PC-9 (cell line): ENCODE measurements at regions not wholly inside any gene's neighbourhood (a gene's known extent, or its start where the extent isn't known, plus 50 kb on each side); places are given as distances from the start of the nearest gene placed in this dataset.

Experiments
- BruUV-seq: library from RNA; stranded (reverse); fragments of 400-500 nt; replicated peaks from 2 replicates; lab custom pipeline; 2021; lab: Mats Ljungman, UMichigan
- CTCF ChIA-PET: fragments of 300-600 bp; sonication (Branson Sonifier 250); formaldehyde crosslinking; loops from one replicate; lab custom pipeline; 2022; ENCODE audit warnings: antibody characterized with exemption; lab: Charles Lee
- POLR2A ChIA-PET: fragments of 300-600 bp; sonication (Branson Sonifier 250); formaldehyde crosslinking; loops from one replicate; lab custom pipeline; 2022; ENCODE audit warnings: antibody characterized with exemption; ENCODE audit not compliant: unreplicated experiment; lab: Charles Lee
- DNase-seq, 2 experiments: peaks; one replicate each; pipeline versions ENCODE4 v3.0.0 to v3.0.0-alpha.2; 2015 to 2022; ENCODE audit warnings: mixed read lengths in 1 of 2
- H2AFZ ChIP-seq: fragments of 200-600 bp; sonication (generic); 2 replicates; pipeline ENCODE4 v1.8.1; 2017; ENCODE audit warnings: antibody characterized with exemption
- H3F3A ChIP-seq: fragments of 200-600 bp; sonication (generic); 2 replicates; pipeline ENCODE4 v1.8.1; 2017; ENCODE audit warnings: antibody characterized with exemption, mild to moderate bottlenecking, low read depth; ENCODE audit not compliant: insufficient read depth
- H3K27ac ChIP-seq: fragments of 200-600 bp; sonication (generic); 2 replicates; pipeline ENCODE4 v1.6.1; 2016; ENCODE audit warnings: mixed run types
- H3K27me3 ChIP-seq: fragments of 200-600 bp; sonication (generic); 2 replicates; pipeline ENCODE4 v1.6.1; 2016; ENCODE audit warnings: low read depth, mixed run types; ENCODE audit not compliant: insufficient read depth
- H3K36me3 ChIP-seq: fragments of 200-600 bp; sonication (generic); 2 replicates; pipeline ENCODE4 v1.6.1; 2016; ENCODE audit warnings: low read depth, mixed run types
- H3K4me1 ChIP-seq: fragments of 200-600 bp; sonication (generic); replicated peaks from 2 replicates; pipeline ENCODE4 v1.6.1; 2016; ENCODE audit warnings: mixed run types; ENCODE audit not compliant: insufficient read depth
- H3K4me2 ChIP-seq: fragments of 200-600 bp; sonication (generic); 2 replicates; pipeline ENCODE4 v1.6.1; 2017; ENCODE audit warnings: mixed run types
- H3K4me3 ChIP-seq: fragments of 200-600 bp; sonication (generic); 2 replicates; pipeline ENCODE4 v1.6.1; 2016; ENCODE audit warnings: mixed run types
- H3K79me2 ChIP-seq: fragments of 200-600 bp; sonication (generic); 2 replicates; pipeline ENCODE4 v1.6.1; 2017; ENCODE audit warnings: low read depth, mixed run types
- H3K9me2 ChIP-seq: fragments of 200-600 bp; sonication (generic); 2 replicates; pipeline ENCODE4 v1.8.1; 2017; ENCODE audit warnings: mild to moderate bottlenecking; ENCODE audit not compliant: insufficient read depth
- H3K9me3 ChIP-seq: fragments of 200-600 bp; sonication (generic); 2 replicates; pipeline ENCODE4 v1.8.1; 2016; ENCODE audit warnings: low read depth; ENCODE audit not compliant: insufficient read depth
- H4K20me1 ChIP-seq: fragments of 200-600 bp; sonication (generic); 2 replicates; pipeline ENCODE4 v1.8.1; 2017; ENCODE audit not compliant: insufficient read depth
- EZH2 ChIP-seq: fragments of 200-600 bp; sonication (generic); IDR thresholded peaks from 2 replicates; pipeline ENCODE4 v1.8.0; 2017; ENCODE audit warnings: antibody characterized with exemption, low read depth
- intact Hi-C: fragments of 100-400 bp; cut with micrococcal nuclease; formaldehyde crosslinking; loops from one replicate; pipeline ENCODE4 v1.10.0; 2022; ENCODE audit not compliant: unreplicated experiment
- TF ChIP-seq, protein P1 (sequence below): fragments of 200-600 bp; sonication (generic); conservative IDR thresholded peaks from 2 replicates; pipeline ENCODE4 v1.6.1; 2017; ENCODE audit warnings: mixed run types, antibody characterized with exemption, mild to moderate bottlenecking, moderate library complexity

DNA sequence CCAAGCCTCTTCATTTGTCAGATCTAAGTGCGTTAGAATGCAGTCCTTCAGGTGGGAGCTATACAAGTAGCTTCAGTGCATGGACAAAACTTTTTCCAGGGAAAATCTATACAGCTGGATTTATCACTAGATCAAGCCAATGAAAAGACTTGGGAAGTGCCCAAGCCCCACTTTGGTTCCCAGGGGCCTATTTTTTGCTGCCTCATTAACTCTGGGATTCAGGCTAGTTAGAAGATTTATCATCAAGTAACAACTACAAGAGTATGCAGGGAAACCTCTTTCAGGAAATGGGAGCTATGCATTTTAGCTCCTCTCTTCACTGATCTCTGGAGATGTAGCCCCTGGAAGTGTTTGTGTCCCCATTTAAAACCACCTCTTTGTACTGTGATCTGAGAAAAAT lies 908.8 kb downstream of the SQOR start:
- H3K4me1 ChIP-seq = no peaks in the 10 kb centered on the region
- intact Hi-C loops = no loop called here
- no peak overlapping the region for H3K4me2 ChIP-seq
- ChIA-PET CTCF (no interaction called here), POLR2A (no interaction called here)
- H3K27me3 ChIP-seq = no peaks in the 10 kb centered on the region
- no peaks in the 10 kb centered on the region for H3K9me2 ChIP-seq
- H3F3A ChIP-seq = no peaks in the 10 kb centered on the region
- H3K36me3 ChIP-seq = no peaks in the 10 kb centered on the region
- no peak overlapping the region for H2AFZ ChIP-seq
- BruUV-seq = no TSS peak
- H3K79me2 ChIP-seq = no peaks in the 10 kb centered on the region
- H4K20me1 ChIP-seq = no peaks in the 10 kb centered on the region
- H3K4me3 ChIP-seq = no peak overlapping the region
- no peak for DNase-seq
- TF ChIP-seq, protein P1, sequence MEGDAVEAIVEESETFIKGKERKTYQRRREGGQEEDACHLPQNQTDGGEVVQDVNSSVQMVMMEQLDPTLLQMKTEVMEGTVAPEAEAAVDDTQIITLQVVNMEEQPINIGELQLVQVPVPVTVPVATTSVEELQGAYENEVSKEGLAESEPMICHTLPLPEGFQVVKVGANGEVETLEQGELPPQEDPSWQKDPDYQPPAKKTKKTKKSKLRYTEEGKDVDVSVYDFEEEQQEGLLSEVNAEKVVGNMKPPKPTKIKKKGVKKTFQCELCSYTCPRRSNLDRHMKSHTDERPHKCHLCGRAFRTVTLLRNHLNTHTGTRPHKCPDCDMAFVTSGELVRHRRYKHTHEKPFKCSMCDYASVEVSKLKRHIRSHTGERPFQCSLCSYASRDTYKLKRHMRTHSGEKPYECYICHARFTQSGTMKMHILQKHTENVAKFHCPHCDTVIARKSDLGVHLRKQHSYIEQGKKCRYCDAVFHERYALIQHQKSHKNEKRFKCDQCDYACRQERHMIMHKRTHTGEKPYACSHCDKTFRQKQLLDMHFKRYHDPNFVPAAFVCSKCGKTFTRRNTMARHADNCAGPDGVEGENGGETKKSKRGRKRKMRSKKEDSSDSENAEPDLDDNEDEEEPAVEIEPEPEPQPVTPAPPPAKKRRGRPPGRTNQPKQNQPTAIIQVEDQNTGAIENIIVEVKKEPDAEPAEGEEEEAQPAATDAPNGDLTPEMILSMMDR = no peak
- no peak for TF ChIP-seq EZH2
- no peaks in the 10 kb centered on the region for H3K9me3 ChIP-seq
- no peak overlapping the region for H3K27ac ChIP-seq

DNA sequence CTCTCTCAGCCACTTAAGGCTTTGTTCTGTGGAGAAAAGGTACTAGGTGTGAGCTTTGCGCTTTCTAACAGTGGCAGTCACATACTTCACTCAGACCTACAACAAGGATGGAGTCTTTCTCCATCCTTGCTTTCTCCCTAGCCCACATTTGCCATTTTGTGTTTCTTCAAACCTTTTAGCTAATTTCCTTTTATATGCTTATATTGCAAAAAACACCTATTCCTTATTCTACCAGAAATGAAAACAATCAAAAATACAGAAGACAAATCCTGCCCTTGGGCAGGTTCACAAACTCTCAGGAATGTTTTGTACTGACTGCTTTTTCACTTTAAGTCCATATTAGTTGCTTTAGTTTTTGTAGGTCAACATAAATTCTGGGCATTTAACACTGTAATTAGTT lies 914.2 kb downstream of the SQOR start:
- Histone ChIP-seq H3K79me2 (no peaks in the 10 kb centered on the region), H3K9me3 (no peaks in the 10 kb centered on the region), H2AFZ (no peak overlapping the region), H3K4me1 (no peaks in the 10 kb centered on the region), H3K4me2 (no peak overlapping the region), H3K4me3 (no peak overlapping the region), H3F3A (no peaks in the 10 kb centered on the region), H3K27me3 (no peaks in the 10 kb centered on the region), H4K20me1 (no peaks in the 10 kb centered on the region), H3K27ac (no peak overlapping the region), H3K9me2 (no peaks in the 10 kb centered on the region), H3K36me3 (no peaks in the 10 kb centered on the region)
- no peak for DNase-seq
- BruUV-seq = no TSS peak
- TF ChIP-seq, protein P1 = no peak
- TF ChIP-seq EZH2 = no peak
- ChIA-PET CTCF (no interaction called here), POLR2A (interaction anchor here (0.6 kb wide), 1 partner anchor 23 kb away, joined by 6 read pairs; no protein-coding TSS in a partner anchor)
- intact Hi-C loops = no loop called here

DNA sequence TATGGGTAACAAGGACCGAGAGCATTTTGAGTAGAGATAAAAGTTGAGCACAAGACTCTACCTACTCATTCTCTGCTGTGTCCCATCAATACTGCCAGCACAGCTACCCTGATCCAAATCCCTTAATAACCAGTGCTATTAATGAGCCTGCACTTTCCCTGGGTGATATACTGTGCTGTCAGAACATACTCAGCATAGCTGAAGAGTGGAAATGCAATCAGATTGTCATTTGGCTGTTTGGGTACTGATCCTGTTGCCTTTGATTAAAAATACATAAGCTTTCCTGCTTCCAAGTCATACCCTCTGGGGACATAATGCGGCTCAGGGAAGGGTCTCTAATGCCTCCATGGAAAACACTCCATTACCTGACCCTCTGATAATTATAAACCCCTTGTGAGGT lies 917.5 kb downstream of the SQOR start:
- no peaks in the 10 kb centered on the region for H3K79me2 ChIP-seq
- H3K4me1 ChIP-seq = no peaks in the 10 kb centered on the region
- no peak overlapping the region for H3K4me3 ChIP-seq
- TF ChIP-seq EZH2 = no peak
- TF ChIP-seq, protein P1 = no peak
- no peaks in the 10 kb centered on the region for H4K20me1 ChIP-seq
- no peak overlapping the region for H3K4me2 ChIP-seq
- POLR2A ChIA-PET = no interaction called here
- intact Hi-C loops = no loop called here
- no peaks in the 10 kb centered on the region for H3K36me3 ChIP-seq
- no peak overlapping the region for H3K27ac ChIP-seq
- BruUV-seq = no TSS peak
- DNase-seq = no peak
- H3K9me3 ChIP-seq = no peaks in the 10 kb centered on the region
- no peak overlapping the region for H2AFZ ChIP-seq
- H3K27me3 ChIP-seq = no peaks in the 10 kb centered on the region
- H3K9me2 ChIP-seq = no peaks in the 10 kb centered on the region
- no peaks in the 10 kb centered on the region for H3F3A ChIP-seq
- CTCF ChIA-PET = no interaction called here
